ENCODE measurements at regions not wholly inside any gene's neighbourhood (a gene's known extent, or its start where the extent isn't known, plus 50 kb on each side); places are given as distances from the start of the nearest gene placed in this dataset.
A peak's percentile ranks its signal among the peaks of the same experiment; 100 is the strongest.

GRCh38 chr13:67520886-67521285, 290.8 kb upstream of the PCDH9 start:
- H3K79me2 ChIP-seq (ENCODE audit: insufficient read depth, low read length): no peaks in the 10 kb centered on the region
- no peaks in the 10 kb centered on the region for H3K9me2 ChIP-seq (replicated peaks; ENCODE audit: insufficient read depth, low read length)

GRCh38 chr13:67519356-67519755, 289.2 kb upstream of the PCDH9 start:
- TF ChIP-seq CTCF (IDR thresholded peaks at IDR 0.05; ENCODE audit: insufficient read depth, low read length, poor library complexity, severe bottlenecking): no peak
- TF ChIP-seq EZH2phosphoT487 (conservative IDR thresholded peaks at IDR 0.05; ENCODE audit: low read length): no peak
- Histone ChIP-seq H3F3A (ENCODE audit: insufficient read depth) (no peaks in the 10 kb centered on the region), H3K27me3 (ENCODE audit: low read length) (no peaks in the 10 kb centered on the region), H3K4me3 (ENCODE audit: insufficient read depth, low read length, poor library complexity, severe bottlenecking) (no peak overlapping the region), H3K9me2 (replicated peaks; ENCODE audit: insufficient read depth, low read length) (no peaks in the 10 kb centered on the region), H3K79me2 (ENCODE audit: insufficient read depth, low read length) (no peaks in the 10 kb centered on the region), H4K20me1 (ENCODE audit: low read depth, low read length) (no peaks in the 10 kb centered on the region), H2AFZ (ENCODE audit: low read depth, low read length, severe bottlenecking) (no peak overlapping the region), H3K9me3 (ENCODE audit: insufficient read depth, low read length) (0 out of 2 replicates have a peak, but pooled peaks cover under 1% of the 10 kb centered on the region), H3K4me2 (ENCODE audit: low read depth, low read length, poor library complexity, severe bottlenecking) (no peak overlapping the region), H3K9ac (ENCODE audit: low read length) (no peak overlapping the region), H3K27ac (ENCODE audit: low read depth, low read length) (no peak overlapping the region), H3K36me3 (ENCODE audit: low read length) (no peaks in the 10 kb centered on the region)

More at GRCh38 chr13:67520886-67521285, 290.8 kb upstream of the PCDH9 start:
- no peak for TF ChIP-seq EZH2phosphoT487 (conservative IDR thresholded peaks at IDR 0.05; ENCODE audit: low read length)
- no peak for TF ChIP-seq CTCF (IDR thresholded peaks at IDR 0.05; ENCODE audit: insufficient read depth, low read length, poor library complexity, severe bottlenecking)
- peak overlapping the region; percentile 55 for H2AFZ ChIP-seq (ENCODE audit: low read depth, low read length, severe bottlenecking)
- no peaks in the 10 kb centered on the region for H4K20me1 ChIP-seq (ENCODE audit: low read depth, low read length)
- H3K4me2 ChIP-seq (ENCODE audit: low read depth, low read length, poor library complexity, severe bottlenecking): peak overlapping the region; percentile 15
- no peaks in the 10 kb centered on the region for H3K36me3 ChIP-seq (ENCODE audit: low read length)
- H3K27ac ChIP-seq (ENCODE audit: low read depth, low read length): no peak overlapping the region
- no peak overlapping the region for H3K4me3 ChIP-seq (ENCODE audit: insufficient read depth, low read length, poor library complexity, severe bottlenecking)
- no peaks in the 10 kb centered on the region for H3K27me3 ChIP-seq (ENCODE audit: low read length)
- H3F3A ChIP-seq (ENCODE audit: insufficient read depth): no peaks in the 10 kb centered on the region
- no peak overlapping the region for H3K9ac ChIP-seq (ENCODE audit: low read length)
- H3K9me3 ChIP-seq (ENCODE audit: insufficient read depth, low read length): 0 out of 2 replicates have a peak, but pooled peaks cover 6% of the 10 kb centered on the region

GRCh38 chr13:67518785-67519184, 288.6 kb upstream of the PCDH9 start:
- H3K27me3 ChIP-seq (ENCODE audit: low read length): no peaks in the 10 kb centered on the region
- TF ChIP-seq CTCF (IDR thresholded peaks at IDR 0.05; ENCODE audit: insufficient read depth, low read length, poor library complexity, severe bottlenecking) (no peak), EZH2phosphoT487 (conservative IDR thresholded peaks at IDR 0.05; ENCODE audit: low read length) (no peak)
- no peaks in the 10 kb centered on the region for H3K9me3 ChIP-seq (ENCODE audit: insufficient read depth, low read length)
- H2AFZ ChIP-seq (ENCODE audit: low read depth, low read length, severe bottlenecking): no peak overlapping the region
- H3K27ac ChIP-seq (ENCODE audit: low read depth, low read length): no peak overlapping the region
- H3K4me3 ChIP-seq (ENCODE audit: insufficient read depth, low read length, poor library complexity, severe bottlenecking): no peak overlapping the region
- no peak overlapping the region for H3K4me2 ChIP-seq (ENCODE audit: low read depth, low read length, poor library complexity, severe bottlenecking)
- no peaks in the 10 kb centered on the region for H4K20me1 ChIP-seq (ENCODE audit: low read depth, low read length)
- H3K9me2 ChIP-seq (replicated peaks; ENCODE audit: insufficient read depth, low read length): no peaks in the 10 kb centered on the region
- H3F3A ChIP-seq (ENCODE audit: insufficient read depth): no peaks in the 10 kb centered on the region
- H3K79me2 ChIP-seq (ENCODE audit: insufficient read depth, low read length): no peaks in the 10 kb centered on the region
- no peak overlapping the region for H3K9ac ChIP-seq (ENCODE audit: low read length)
- H3K36me3 ChIP-seq (ENCODE audit: low read length): no peaks in the 10 kb centered on the region
